ENCODE measurements at regions not wholly inside any gene's neighbourhood (a gene's known extent, or its start where the extent isn't known, plus 50 kb on each side); places are given as distances from the start of the nearest gene placed in this dataset.

DNA sequence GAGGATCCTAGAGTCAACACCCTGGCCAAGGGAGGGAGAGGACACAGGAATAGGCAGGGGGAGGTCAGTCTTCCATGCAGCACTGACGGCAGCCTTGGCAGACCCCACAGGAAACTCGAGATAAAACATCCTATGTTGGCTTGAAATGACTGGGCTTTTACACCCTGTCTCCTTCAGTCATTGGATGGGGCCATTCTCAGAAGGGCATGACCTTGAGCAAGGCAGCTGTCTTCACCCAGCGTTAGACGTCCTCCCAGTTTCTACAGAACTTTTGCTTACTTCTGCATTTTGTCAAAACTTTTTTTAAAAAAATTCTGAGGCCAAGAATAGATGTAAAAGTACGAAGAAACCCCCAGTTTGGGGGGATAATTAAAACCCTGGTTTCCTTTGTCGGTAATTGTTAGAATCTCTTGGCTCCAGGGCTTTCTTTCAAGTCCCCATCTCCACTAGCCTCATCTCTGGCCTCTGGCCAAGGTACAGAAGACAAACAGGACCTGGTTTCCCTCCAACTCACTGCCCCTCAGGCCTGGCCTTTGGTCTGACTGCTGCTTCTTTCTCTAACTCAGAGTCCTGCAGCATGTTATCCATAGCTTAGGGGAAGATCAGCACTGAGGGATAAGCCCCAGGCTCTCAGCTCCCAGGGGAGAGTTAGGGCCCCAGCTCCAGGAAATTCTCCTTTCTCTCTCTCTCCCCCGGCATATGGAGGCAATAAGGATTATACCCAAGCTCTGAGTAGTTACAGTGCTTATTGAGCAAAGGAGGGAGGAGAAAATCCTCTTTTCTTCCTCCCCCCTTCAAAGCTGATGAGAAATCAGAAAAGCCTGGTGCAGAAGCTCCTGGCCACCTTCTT lies 51.6 kb upstream of the KCND3 start:
- ChIA-PET CTCF (no interaction called here), POLR2A (no interaction called here)
- H3K27me3 ChIP-seq (ENCODE audit: control insufficient read depth, insufficient read depth, low read length): peaks cover 1% of the 10 kb centered on the region; the same call in 1 of the 2 replicates
- TF ChIP-seq, protein P1, sequence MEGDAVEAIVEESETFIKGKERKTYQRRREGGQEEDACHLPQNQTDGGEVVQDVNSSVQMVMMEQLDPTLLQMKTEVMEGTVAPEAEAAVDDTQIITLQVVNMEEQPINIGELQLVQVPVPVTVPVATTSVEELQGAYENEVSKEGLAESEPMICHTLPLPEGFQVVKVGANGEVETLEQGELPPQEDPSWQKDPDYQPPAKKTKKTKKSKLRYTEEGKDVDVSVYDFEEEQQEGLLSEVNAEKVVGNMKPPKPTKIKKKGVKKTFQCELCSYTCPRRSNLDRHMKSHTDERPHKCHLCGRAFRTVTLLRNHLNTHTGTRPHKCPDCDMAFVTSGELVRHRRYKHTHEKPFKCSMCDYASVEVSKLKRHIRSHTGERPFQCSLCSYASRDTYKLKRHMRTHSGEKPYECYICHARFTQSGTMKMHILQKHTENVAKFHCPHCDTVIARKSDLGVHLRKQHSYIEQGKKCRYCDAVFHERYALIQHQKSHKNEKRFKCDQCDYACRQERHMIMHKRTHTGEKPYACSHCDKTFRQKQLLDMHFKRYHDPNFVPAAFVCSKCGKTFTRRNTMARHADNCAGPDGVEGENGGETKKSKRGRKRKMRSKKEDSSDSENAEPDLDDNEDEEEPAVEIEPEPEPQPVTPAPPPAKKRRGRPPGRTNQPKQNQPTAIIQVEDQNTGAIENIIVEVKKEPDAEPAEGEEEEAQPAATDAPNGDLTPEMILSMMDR (IDR thresholded peaks at IDR 0.05; ENCODE audit: insufficient read depth, low read depth, low read length): no peak
- DNase-seq (ENCODE audit: low read depth): no peak
- no peaks in the 10 kb centered on the region for H3K36me3 ChIP-seq (ENCODE audit: control insufficient read depth, insufficient read depth, low read length)
- H3K4me3 ChIP-seq (ENCODE audit: low read depth, low read length): no peak overlapping the region

DNA sequence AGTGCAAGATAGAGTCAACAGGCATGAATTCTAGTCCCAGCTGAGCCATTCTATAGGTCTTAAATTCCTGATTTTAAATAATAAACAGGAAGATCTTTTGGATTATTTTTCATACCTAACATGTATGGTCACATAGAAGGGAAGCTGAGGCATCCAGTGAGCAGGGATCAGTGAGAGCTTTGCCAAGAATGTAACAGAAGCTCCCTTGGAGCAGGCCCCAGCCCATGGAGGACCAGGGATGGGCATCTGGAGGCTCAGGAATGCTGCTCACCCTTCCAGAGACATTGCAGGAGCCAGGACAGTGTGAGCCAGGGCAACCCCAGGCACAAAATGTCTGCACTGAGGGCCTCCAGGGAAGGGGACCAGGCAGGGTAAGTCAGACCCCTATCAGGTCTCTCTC lies 54.4 kb upstream of the KCND3 start:
- Histone ChIP-seq H3K27me3 (ENCODE audit: control insufficient read depth, insufficient read depth, low read length) (peaks cover 1% of the 10 kb centered on the region; the same call in 1 of the 2 replicates), H3K4me3 (ENCODE audit: low read depth, low read length) (no peak overlapping the region), H3K36me3 (ENCODE audit: control insufficient read depth, insufficient read depth, low read length) (no peaks in the 10 kb centered on the region)
- POLR2A ChIA-PET: no interaction called here
- DNase-seq (ENCODE audit: low read depth): no peak
- CTCF ChIA-PET: no interaction called here
- TF ChIP-seq, protein P1 (IDR thresholded peaks at IDR 0.05; ENCODE audit: insufficient read depth, low read depth, low read length): no peak

DNA sequence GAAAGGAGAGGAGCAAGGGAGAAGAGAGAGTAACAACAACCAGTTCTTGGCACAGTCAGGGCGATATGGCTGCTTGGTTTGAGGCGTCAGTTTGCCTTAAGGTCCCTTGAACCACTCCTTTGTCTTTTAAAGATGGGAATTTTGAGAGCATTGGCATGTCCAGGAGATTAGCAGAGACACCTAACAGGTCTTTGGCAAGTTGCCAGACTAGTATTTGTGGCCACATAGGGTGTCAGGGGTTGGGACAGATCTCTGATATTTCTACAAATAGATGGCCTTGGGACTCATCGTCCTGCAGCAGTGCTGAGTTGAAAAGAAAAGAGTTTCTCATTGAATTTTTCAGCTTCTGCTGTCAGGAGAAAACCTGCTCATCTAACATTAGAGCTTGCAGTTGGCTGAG lies 55.3 kb upstream of the KCND3 start:
- ChIA-PET POLR2A (no interaction called here), CTCF (no interaction called here)
- Histone ChIP-seq H3K36me3 (ENCODE audit: control insufficient read depth, insufficient read depth, low read length) (no peaks in the 10 kb centered on the region), H3K4me3 (ENCODE audit: low read depth, low read length) (no peak overlapping the region), H3K27me3 (ENCODE audit: control insufficient read depth, insufficient read depth, low read length) (peaks cover 1% of the 10 kb centered on the region; the same call in 1 of the 2 replicates)
- no peak for DNase-seq (ENCODE audit: low read depth)
- TF ChIP-seq, protein P1 (IDR thresholded peaks at IDR 0.05; ENCODE audit: insufficient read depth, low read depth, low read length): no peak

DNA sequence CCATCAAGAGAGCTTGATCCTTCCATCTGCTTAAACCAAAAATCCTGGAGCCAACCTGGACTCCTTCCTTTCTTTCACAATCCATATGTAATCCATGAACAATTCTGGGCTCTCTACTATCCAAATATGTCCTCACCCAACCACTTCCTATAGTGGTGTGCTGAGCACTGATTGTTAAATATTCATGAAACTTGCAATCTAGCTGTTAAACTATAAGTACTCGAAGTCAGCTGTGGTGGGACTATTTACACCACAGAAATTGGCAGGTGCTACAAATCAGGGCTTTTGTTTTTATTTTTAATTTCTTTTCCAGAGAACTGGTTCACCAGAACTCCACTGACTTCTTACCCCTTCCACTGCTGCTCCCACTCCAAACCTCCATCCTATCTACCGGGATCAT lies 57.2 kb upstream of the KCND3 start:
- ChIA-PET CTCF (no interaction called here), POLR2A (no interaction called here)
- Histone ChIP-seq H3K4me3 (ENCODE audit: low read depth, low read length) (no peak overlapping the region), H3K36me3 (ENCODE audit: control insufficient read depth, insufficient read depth, low read length) (no peaks in the 10 kb centered on the region), H3K27me3 (ENCODE audit: control insufficient read depth, insufficient read depth, low read length) (peaks cover 3% of the 10 kb centered on the region)
- no peak for DNase-seq (ENCODE audit: low read depth)
- TF ChIP-seq, protein P1 (IDR thresholded peaks at IDR 0.05; ENCODE audit: insufficient read depth, low read depth, low read length): no peak

DNA sequence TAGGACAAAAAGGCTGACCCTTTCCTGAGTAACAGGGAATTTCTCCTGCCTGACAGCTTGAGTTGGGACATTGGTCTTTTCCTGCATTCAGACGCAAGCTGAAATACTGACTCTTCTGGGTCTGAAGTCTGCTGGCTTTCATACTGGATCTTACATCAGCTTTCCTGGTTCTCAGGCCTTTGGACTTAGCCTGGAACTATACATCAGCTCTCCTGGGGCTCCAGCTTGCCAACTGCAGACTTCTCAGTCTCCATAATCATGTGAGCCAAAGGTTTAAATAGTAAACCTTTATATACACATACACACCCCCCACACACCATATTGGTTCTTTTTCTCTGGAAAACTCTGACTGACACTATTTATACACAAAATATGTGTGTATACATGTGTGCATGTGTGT lies 59.0 kb upstream of the KCND3 start:
- H3K27me3 ChIP-seq (ENCODE audit: control insufficient read depth, insufficient read depth, low read length): peaks cover 3% of the 10 kb centered on the region
- CTCF ChIA-PET: no interaction called here
- no peak for DNase-seq (ENCODE audit: low read depth)
- POLR2A ChIA-PET: no interaction called here
- no peak overlapping the region for H3K4me3 ChIP-seq (ENCODE audit: low read depth, low read length)
- TF ChIP-seq, protein P1 (IDR thresholded peaks at IDR 0.05; ENCODE audit: insufficient read depth, low read depth, low read length): no peak
- H3K36me3 ChIP-seq (ENCODE audit: control insufficient read depth, insufficient read depth, low read length): no peaks in the 10 kb centered on the region
